GM12878 (cell line): ENCODE measurements at regions not wholly inside any gene's neighbourhood (a gene's known extent, or its start where the extent isn't known, plus 50 kb on each side); places are given as distances from the start of the nearest gene placed in this dataset.

Experiments used
- ATAC-seq: fragments of 200-7000 bp; cut with Tn5 transposase; 3 replicates; pipeline ENCODE4 v1.9.1; 2020; ENCODE audit warnings: mild to moderate bottlenecking, moderate library complexity
- BruUV-seq: library from RNA; stranded (reverse); fragments of 400-500 nt; replicated peaks from 2 replicates; lab custom pipeline; 2021; lab: Mats Ljungman, UMichigan
- CTCF ChIA-PET: fragments of 300-600 bp; sonication (Branson Sonifier 250); formaldehyde crosslinking; extraction: SDS; loops from one replicate; lab custom pipeline; 2021; ENCODE audit warnings: inconsistent platforms; lab: Yijun Ruan, JAX
- POLR2A ChIA-PET: fragments of 350-600 bp; formaldehyde crosslinking; extraction: SDS; loops from one replicate; lab custom pipeline; 2021; ENCODE audit warnings: inconsistent platforms; lab: Charles Lee
- RAD21 ChIA-PET: fragments of 300-600 bp; sonication (Branson Sonifier 250); formaldehyde crosslinking; loops from one replicate; lab custom pipeline; 2023; ENCODE audit warnings: antibody characterized with exemption; ENCODE audit not compliant: unreplicated experiment; lab: Charles Lee
- SMC1A ChIA-PET: fragments of 300-600 bp; sonication (Branson Sonifier 250); formaldehyde crosslinking; loops from one replicate; lab custom pipeline; 2023; ENCODE audit not compliant: unreplicated experiment, uncharacterized antibody; lab: Charles Lee
- DNase-seq: peaks from one replicate; pipeline ENCODE4 v3.0.0-alpha.2; 2011; ENCODE audit warnings: low read depth, low spot score
- FAIRE-seq: peaks from 3 replicates; lab custom pipeline; 2011; peaks lifted over from hg19 to GRCh38; lab: Jason Lieb, UNC
- H2AFZ ChIP-seq: 2 replicates; pipeline ENCODE4 v1.6.0; 2011; ENCODE audit warnings: low read depth, low read length, control low read depth; ENCODE audit not compliant: control insufficient read depth
- H3K27ac ChIP-seq: 2 replicates; pipeline ENCODE4 v1.5.1; 2011; ENCODE audit warnings: control low read depth; ENCODE audit not compliant: control insufficient read depth, insufficient read depth
- H3K27me3 ChIP-seq, 2 experiments: replicated peaks in 1 of 2; 2 replicates each; pipeline versions ENCODE4 v1.6.0 to v1.6.1; 2011; ENCODE audit warnings: low read length in 1 of 2; ENCODE audit not compliant: control insufficient read depth in 2 of 2, insufficient read depth in 2 of 2
- H3K36me3 ChIP-seq, 2 experiments: 2 replicates each; pipeline ENCODE4 v1.5.1; 2011; ENCODE audit warnings: low read length in 1 of 2; ENCODE audit not compliant: control insufficient read depth in 2 of 2, insufficient read depth in 2 of 2
- H3K4me1 ChIP-seq: 2 replicates; pipeline ENCODE4 v1.6.1; 2011; ENCODE audit warnings: mild to moderate bottlenecking, low read length, moderate library complexity, mixed read lengths; ENCODE audit not compliant: control insufficient read depth, insufficient read depth
- H3K4me2 ChIP-seq: 2 replicates; pipeline ENCODE4 v1.6.0; 2011; ENCODE audit warnings: control low read depth; ENCODE audit not compliant: control insufficient read depth, insufficient read depth
- H3K4me3 ChIP-seq: fragments of 200-600 bp; sonication (generic); 2 replicates; pipeline ENCODE4 v1.5.1; 2016
- H3K79me2 ChIP-seq: 2 replicates; pipeline ENCODE4 v1.6.0; 2011; ENCODE audit warnings: low read length; ENCODE audit not compliant: control insufficient read depth, insufficient read depth
- H3K9ac ChIP-seq: 2 replicates; pipeline ENCODE4 v1.8.0; 2011; ENCODE audit warnings: low read length, control low read depth, mixed read lengths; ENCODE audit not compliant: control insufficient read depth, insufficient read depth
- H3K9me3 ChIP-seq: replicated peaks from 3 replicates; pipeline ENCODE4 v1.5.1; 2011; ENCODE audit warnings: mild to moderate bottlenecking, low read length; ENCODE audit not compliant: control insufficient read depth, insufficient read depth
- H4K20me1 ChIP-seq: 2 replicates; pipeline ENCODE4 v1.6.0; 2011; ENCODE audit not compliant: control insufficient read depth, insufficient read depth
- EP300 ChIP-seq, 2 experiments: fragments of 150-350 bp in 1 of 2; IDR thresholded peaks; 2 replicates each; pipeline ENCODE4 v1.6.1; 2011 to 2012; ENCODE audit warnings: low read depth in 2 of 2, low read length in 2 of 2, borderline replicate concordance in 1 of 2, improper control_type of control experiment in 1 of 2, inconsistent platforms in 1 of 2; ENCODE audit not compliant: control insufficient read depth in 1 of 2
- GABPA ChIP-seq: IDR thresholded peaks from 2 replicates; pipeline ENCODE4 v1.6.1; 2014; ENCODE audit warnings: antibody characterized with exemption, low read depth, mild to moderate bottlenecking, inconsistent platforms
- MEF2A ChIP-seq: IDR thresholded peaks from 2 replicates; pipeline ENCODE4 v1.6.1; 2011; ENCODE audit warnings: low read depth, mild to moderate bottlenecking, low read length, moderate library complexity; ENCODE audit not compliant: insufficient read depth
- MXI1 ChIP-seq: fragments of 150-350 bp; IDR thresholded peaks from 2 replicates; pipeline ENCODE4 v1.6.1; 2011; ENCODE audit warnings: low read depth, mild to moderate bottlenecking, inconsistent platforms, low read length, improper control_type of control experiment
- RUNX3 ChIP-seq: IDR thresholded peaks from 2 replicates; pipeline ENCODE4 v1.6.1; 2012; ENCODE audit warnings: low read length, inconsistent platforms
- ZZZ3 ChIP-seq: IDR thresholded peaks from 2 replicates; pipeline ENCODE4 v1.6.1; 2011; ENCODE audit warnings: low read depth; ENCODE audit not compliant: control insufficient read depth, insufficient read length
- WGBS: methylation state at CpG from one replicate; pipeline ENCODE4 v1.1.6; 2016; ENCODE audit warnings: low lambda C conversion rate; ENCODE audit not compliant: insufficient replicate concordance, insufficient coverage; ENCODE audit errors: missing lambda C conversion rate; 5-methylcytosine and 5-hydroxymethylcytosine counted together
- in situ Hi-C: fragments of 300-500 bp; cut with MboI; formaldehyde crosslinking; loops from 9 replicates; pipeline ENCODE4 v1.14.3; 2018; ENCODE audit warnings: mixed read lengths
- intact Hi-C: fragments of 100-400 bp; cut with micrococcal nuclease; formaldehyde crosslinking; loops from one replicate; pipeline ENCODE4 v1.14.2; 2022; ENCODE audit not compliant: unreplicated experiment
- TF ChIP-seq, protein P1 (sequence below): IDR thresholded peaks from 2 replicates; pipeline ENCODE4 v1.6.1; 2011; ENCODE audit warnings: borderline replicate concordance, low read depth, mild to moderate bottlenecking, moderate library complexity, mixed read lengths, low read length; ENCODE audit not compliant: insufficient read depth; ENCODE audit errors: extremely low read length
- TF ChIP-seq, protein P2 (sequence below): fragments of 450-650 bp; formaldehyde crosslinking; IDR thresholded peaks from 2 replicates; pipeline ENCODE4 v1.4.0; 2022; ENCODE audit warnings: mild to moderate bottlenecking, moderate library complexity
- TF ChIP-seq, protein P3 (sequence below): IDR thresholded peaks from 2 replicates; pipeline ENCODE4 v1.6.1; 2011; ENCODE audit warnings: low read depth, low read length, improper control_type of control experiment, borderline replicate concordance

DNA sequence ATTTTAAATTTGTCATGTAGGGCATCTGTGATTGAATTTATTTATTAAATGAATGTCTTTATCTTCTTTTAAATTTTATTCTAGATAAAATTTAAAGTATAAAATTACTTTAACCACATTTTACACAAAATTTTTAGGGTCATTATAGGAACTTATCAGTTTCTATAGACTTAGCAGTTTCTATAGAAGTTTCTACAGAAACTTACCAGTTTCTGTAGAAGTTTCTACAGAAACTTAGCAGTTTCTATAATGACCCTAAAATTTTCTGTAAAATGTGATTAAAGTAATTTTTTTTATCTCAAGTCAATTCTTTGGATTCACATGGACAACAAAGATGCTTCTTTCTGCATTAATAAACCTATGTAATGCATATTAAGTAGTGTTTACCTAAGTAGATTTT lies 565.9 kb upstream of the TECRL start (continued):
- TF ChIP-seq, protein P1, sequence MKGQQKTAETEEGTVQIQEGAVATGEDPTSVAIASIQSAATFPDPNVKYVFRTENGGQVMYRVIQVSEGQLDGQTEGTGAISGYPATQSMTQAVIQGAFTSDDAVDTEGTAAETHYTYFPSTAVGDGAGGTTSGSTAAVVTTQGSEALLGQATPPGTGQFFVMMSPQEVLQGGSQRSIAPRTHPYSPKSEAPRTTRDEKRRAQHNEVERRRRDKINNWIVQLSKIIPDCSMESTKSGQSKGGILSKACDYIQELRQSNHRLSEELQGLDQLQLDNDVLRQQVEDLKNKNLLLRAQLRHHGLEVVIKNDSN, result no peak
- TF ChIP-seq EP300 (IDR thresholded peaks at IDR 0.05; ENCODE audit: borderline replicate concordance in 1 of 2, control insufficient read depth in 1 of 2, low read depth in 2 of 2, low read length in 2 of 2), result no peak
- no peak for TF ChIP-seq ZZZ3
- TF ChIP-seq, protein P2, sequence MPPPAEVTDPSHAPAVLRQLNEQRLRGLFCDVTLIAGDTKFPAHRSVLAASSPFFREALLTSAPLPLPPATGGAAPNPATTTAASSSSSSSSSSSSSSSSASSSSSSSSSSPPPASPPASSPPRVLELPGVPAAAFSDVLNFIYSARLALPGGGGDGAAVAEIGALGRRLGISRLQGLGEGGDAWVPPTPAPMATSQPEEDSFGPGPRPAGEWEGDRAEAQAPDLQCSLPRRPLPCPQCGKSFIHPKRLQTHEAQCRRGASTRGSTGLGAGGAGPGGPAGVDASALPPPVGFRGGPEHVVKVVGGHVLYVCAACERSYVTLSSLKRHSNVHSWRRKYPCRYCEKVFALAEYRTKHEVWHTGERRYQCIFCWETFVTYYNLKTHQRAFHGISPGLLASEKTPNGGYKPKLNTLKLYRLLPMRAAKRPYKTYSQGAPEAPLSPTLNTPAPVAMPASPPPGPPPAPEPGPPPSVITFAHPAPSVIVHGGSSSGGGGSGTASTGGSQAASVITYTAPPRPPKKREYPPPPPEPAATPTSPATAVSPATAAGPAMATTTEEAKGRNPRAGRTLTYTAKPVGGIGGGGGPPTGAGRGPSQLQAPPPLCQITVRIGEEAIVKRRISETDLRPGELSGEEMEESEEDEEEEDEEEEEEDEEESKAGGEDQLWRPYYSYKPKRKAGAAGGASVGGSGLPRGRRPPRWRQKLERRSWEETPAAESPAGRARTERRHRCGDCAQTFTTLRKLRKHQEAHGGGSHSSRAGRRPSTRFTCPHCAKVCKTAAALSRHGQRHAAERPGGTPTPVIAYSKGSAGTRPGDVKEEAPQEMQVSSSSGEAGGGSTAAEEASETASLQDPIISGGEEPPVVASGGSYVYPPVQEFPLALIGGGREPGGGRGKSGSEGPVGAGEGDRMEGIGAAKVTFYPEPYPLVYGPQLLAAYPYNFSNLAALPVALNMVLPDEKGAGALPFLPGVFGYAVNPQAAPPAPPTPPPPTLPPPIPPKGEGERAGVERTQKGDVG (CRISPR knock-in tag), result no peak

DNA sequence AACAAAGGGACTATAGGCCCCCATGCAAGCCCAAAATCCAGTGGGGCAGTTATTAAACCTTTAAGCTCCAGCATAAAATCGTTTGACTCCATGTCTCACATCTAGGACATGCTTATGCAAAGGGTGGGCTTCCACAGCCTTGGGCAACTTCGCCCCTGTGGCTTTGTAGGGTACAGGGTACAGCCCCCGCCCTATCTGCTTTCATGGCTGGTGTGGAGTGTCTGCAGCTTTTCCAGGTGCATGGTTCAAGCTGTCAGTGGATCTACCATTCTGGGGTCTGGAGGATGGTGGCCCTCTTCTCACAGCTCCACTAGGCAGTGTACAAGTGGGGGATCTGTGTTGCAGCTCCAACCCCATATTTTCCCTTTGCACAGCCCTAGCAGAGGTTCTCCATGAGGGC lies 559.8 kb upstream of the TECRL start:
- Histone ChIP-seq H3K9ac (no peak overlapping the region), H3K36me3 (no peaks in the 10 kb centered on the region), H2AFZ (no peak overlapping the region), H4K20me1 (no peaks in the 10 kb centered on the region), H3K27ac (no peak overlapping the region), H3K4me1 (no peaks in the 10 kb centered on the region), H3K9me3 (no peaks in the 10 kb centered on the region), H3K79me2 (no peaks in the 10 kb centered on the region), H3K4me3 (no peak overlapping the region), H3K4me2 (no peak overlapping the region), H3K27me3 (no peaks in the 10 kb centered on the region)
- FAIRE-seq (no peak), ATAC-seq (no peak), DNase-seq (no peak)
- RAD21 ChIA-PET, result no interaction called here
- CTCF ChIA-PET, result no interaction called here
- intact Hi-C loops (no loop called here), in situ Hi-C loops (no loop called here)
- SMC1A ChIA-PET, result no interaction called here
- no peak for TF ChIP-seq MEF2A
- TF ChIP-seq, protein P3, sequence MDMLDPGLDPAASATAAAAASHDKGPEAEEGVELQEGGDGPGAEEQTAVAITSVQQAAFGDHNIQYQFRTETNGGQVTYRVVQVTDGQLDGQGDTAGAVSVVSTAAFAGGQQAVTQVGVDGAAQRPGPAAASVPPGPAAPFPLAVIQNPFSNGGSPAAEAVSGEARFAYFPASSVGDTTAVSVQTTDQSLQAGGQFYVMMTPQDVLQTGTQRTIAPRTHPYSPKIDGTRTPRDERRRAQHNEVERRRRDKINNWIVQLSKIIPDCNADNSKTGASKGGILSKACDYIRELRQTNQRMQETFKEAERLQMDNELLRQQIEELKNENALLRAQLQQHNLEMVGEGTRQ, result no peak
- no peak for TF ChIP-seq MXI1
- no peak for TF ChIP-seq GABPA
- TF ChIP-seq RUNX3, result no peak
- 2% methylated on average over 3 of the region's 3 CpGs for WGBS
- POLR2A ChIA-PET, result no interaction called here
- BruUV-seq, result no TSS peak
